ENCODE measurements at regions not wholly inside any gene's neighbourhood (a gene's known extent, or its start where the extent isn't known, plus 50 kb on each side); places are given as distances from the start of the nearest gene placed in this dataset.

- TF ChIP-seq YY1 (IDR thresholded peaks at IDR 0.05; ENCODE audit: low read depth) = no peak
- no peak for TF ChIP-seq TCF12 (IDR thresholded peaks at IDR 0.05; ENCODE audit: low read depth)
- TF ChIP-seq RAD21 (IDR thresholded peaks at IDR 0.05; ENCODE audit: low read depth) = no peak
- TF ChIP-seq FOXM1 (IDR thresholded peaks at IDR 0.05; ENCODE audit: borderline replicate concordance, low read depth) = no peak
- no peak for TF ChIP-seq TEAD4 (IDR thresholded peaks at IDR 0.05)
- no peak for TF ChIP-seq EP300 (IDR thresholded peaks at IDR 0.05; ENCODE audit: borderline replicate concordance)
- TF ChIP-seq USF1 (IDR thresholded peaks at IDR 0.05) = no peak
- TF ChIP-seq REST (IDR thresholded peaks at IDR 0.05; ENCODE audit: low read depth) = no peak
- no peak for TF ChIP-seq CEBPB (IDR thresholded peaks at IDR 0.05)
- TF ChIP-seq CREB1 (IDR thresholded peaks at IDR 0.05; ENCODE audit: low read depth) = no peak
- TF ChIP-seq, protein P1, sequence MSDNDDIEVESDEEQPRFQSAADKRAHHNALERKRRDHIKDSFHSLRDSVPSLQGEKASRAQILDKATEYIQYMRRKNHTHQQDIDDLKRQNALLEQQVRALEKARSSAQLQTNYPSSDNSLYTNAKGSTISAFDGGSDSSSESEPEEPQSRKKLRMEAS (IDR thresholded peaks at IDR 0.05) = no peak
- TF ChIP-seq ZBTB7A (IDR thresholded peaks at IDR 0.05; ENCODE audit: low read depth) = no peak
- no peak for TF ChIP-seq TAF1 (IDR thresholded peaks at IDR 0.05; ENCODE audit: low read depth)
- TF ChIP-seq EGR1 (IDR thresholded peaks at IDR 0.05) = no peak
Measured at GRCh38 chr17:68693466-68693865, 92.3 kb upstream of the FAM20A start.

All from Ishikawa (cell line).